Mucosa of stomach (tissue), 1 donor: ENCODE measurements at regions not wholly inside any gene's neighbourhood (a gene's known extent, or its start where the extent isn't known, plus 50 kb on each side); places are given as distances from the start of the nearest gene placed in this dataset.

Source experiments
- H3K27me3 ChIP-seq: one replicate; pipeline ENCODE4 v1.7.0; 2013; ENCODE audit warnings: mild to moderate bottlenecking, low read length; ENCODE audit not compliant: control insufficient read depth, insufficient read depth
- H3K36me3 ChIP-seq: one replicate; pipeline ENCODE4 v1.7.0; 2013; ENCODE audit warnings: low read length; ENCODE audit not compliant: control insufficient read depth, insufficient read depth
- H3K4me1 ChIP-seq: one replicate; pipeline ENCODE4 v1.7.0; 2013; ENCODE audit warnings: mild to moderate bottlenecking, low read length; ENCODE audit not compliant: control insufficient read depth, insufficient read depth
- H3K4me3 ChIP-seq: one replicate; pipeline ENCODE4 v1.7.0; 2013; ENCODE audit warnings: low read length
- H3K9ac ChIP-seq: one replicate; pipeline ENCODE4 v1.7.0; 2013; ENCODE audit warnings: mild to moderate bottlenecking, low read length, moderate library complexity
- H3K9me3 ChIP-seq: one replicate; pipeline ENCODE4 v1.7.0; 2013; ENCODE audit warnings: mild to moderate bottlenecking, low read length, moderate library complexity; ENCODE audit not compliant: control insufficient read depth
- donor health status: Pancreatic carcinoma.

DNA sequence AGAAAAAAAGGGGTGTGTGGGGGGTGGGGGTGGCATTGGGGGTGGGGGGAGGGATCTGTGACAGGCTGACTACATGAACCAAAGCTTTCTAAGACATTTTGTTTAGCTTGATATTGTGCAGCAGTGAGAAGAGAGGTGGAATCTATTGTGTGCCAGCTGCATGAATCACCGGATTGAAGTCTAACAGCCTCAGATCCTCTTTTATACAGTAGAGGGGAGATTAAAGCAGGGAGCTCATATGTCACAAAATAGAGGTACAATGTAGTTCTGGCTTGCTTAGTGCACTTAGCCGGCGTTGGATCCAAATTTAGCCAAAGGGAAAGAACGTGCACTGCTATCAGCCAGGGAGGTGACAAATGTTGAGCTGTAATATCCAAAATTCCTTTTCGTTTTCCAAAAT, 404.2 kb upstream of the CITED2 start:
- no peak overlapping the region for H3K4me3 ChIP-seq
- no peaks in the 10 kb centered on the region for H3K27me3 ChIP-seq

GRCh38 chr6:139778106-139778505, 403.7 kb upstream of the CITED2 start:
- Histone ChIP-seq H3K36me3 (no peaks in the 10 kb centered on the region), H3K9ac (no peak overlapping the region), H3K4me3 (no peak overlapping the region)

More for the DNA sequence above, 404.2 kb upstream of the CITED2 start:
- H3K4me1 ChIP-seq: peaks cover 7% of the 10 kb centered on the region
- no peaks in the 10 kb centered on the region for H3K9me3 ChIP-seq
- H3K9ac ChIP-seq: no peak overlapping the region
- no peaks in the 10 kb centered on the region for H3K36me3 ChIP-seq

DNA sequence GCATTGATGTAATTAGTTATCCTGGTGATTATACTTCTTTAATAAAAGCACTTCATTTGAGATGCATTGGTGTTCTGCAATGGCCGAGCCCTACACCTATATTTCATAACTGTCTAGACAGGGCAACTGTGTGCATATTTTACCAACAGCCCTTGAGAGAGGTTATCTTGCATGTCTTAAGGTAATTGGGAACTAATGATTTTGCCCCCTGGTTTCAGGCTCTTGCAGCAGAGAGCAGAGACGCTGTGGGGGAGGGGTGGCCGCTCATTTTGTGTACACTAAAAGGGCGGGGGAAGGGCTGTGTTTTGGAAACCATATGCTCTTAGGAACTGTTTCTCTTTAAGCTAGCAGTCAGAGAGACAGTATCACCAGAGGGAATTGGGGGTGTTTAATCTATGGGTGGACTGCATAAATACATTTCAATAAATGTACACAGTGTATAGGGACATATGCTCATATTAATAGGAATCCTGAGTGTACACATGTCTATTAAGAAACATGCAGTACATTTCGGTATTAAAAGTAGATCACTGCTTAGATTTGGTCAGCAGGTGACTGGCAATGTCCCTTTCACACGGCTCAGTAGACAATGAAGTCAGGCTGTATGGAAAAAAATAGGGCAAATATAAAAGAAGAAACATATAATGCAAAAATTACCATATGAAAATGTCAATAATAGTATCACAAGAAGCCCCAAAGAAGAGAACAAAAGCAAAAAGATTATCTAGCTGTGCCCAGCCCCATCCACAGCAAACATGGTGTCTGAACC, 402.9 kb upstream of the CITED2 start:
- no peak overlapping the region for H3K4me3 ChIP-seq
- no peaks in the 10 kb centered on the region for H3K36me3 ChIP-seq
- no peaks in the 10 kb centered on the region for H3K27me3 ChIP-seq
- no peaks in the 10 kb centered on the region for H3K9me3 ChIP-seq
- peaks cover 7% of the 10 kb centered on the region for H3K4me1 ChIP-seq
- H3K9ac ChIP-seq: no peak overlapping the region

More at GRCh38 chr6:139778106-139778505, 403.7 kb upstream of the CITED2 start:
- no peaks in the 10 kb centered on the region for H3K27me3 ChIP-seq
- H3K9me3 ChIP-seq: no peaks in the 10 kb centered on the region
- H3K4me1 ChIP-seq: peaks cover 7% of the 10 kb centered on the region

- Histone ChIP-seq H3K36me3 (no peaks in the 10 kb centered on the region), H3K4me3 (no peak overlapping the region), H3K27me3 (no peaks in the 10 kb centered on the region), H3K9ac (no peak overlapping the region), H3K9me3 (no peaks in the 10 kb centered on the region), H3K4me1 (peaks cover 7% of the 10 kb centered on the region)
These were observed 401.6 kb upstream of the CITED2 start for GRCh38 chr6:139776041-139776440.

GRCh38 chr6:139768196-139768595, 393.7 kb upstream of the CITED2 start:
- no peaks in the 10 kb centered on the region for H3K36me3 ChIP-seq
- no peak overlapping the region for H3K4me3 ChIP-seq
- no peaks in the 10 kb centered on the region for H3K27me3 ChIP-seq
- peaks cover 25% of the 10 kb centered on the region for H3K4me1 ChIP-seq
- no peak overlapping the region for H3K9ac ChIP-seq
- no peaks in the 10 kb centered on the region for H3K9me3 ChIP-seq

- Histone ChIP-seq H3K27me3 (no peaks in the 10 kb centered on the region), H3K9me3 (no peaks in the 10 kb centered on the region), H3K9ac (no peak overlapping the region), H3K4me3 (no peak overlapping the region), H3K36me3 (no peaks in the 10 kb centered on the region), H3K4me1 (peaks cover 25% of the 10 kb centered on the region)
These were observed 392.3 kb upstream of the CITED2 start for GRCh38 chr6:139766796-139767195.

DNA sequence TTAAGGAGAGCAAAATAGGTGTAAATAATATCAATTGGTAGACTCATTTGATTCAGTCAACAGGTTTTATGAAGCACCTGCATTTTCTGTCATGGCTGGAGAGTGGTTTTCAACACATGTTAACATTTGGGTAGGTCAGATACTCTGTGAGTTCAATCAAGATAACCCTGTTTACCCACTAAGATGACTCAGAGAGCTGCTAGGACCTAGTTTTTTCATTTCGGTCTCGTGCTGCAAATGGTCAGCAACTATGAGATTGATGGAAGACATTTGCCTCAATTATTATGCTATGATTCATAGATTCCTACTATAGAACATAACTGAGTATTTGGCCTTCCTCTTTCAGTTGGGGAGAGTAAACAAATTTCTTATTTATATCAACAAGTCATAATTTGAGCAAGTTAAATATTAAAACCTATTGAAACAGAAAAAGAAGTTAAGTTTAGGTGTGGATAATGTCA, 391.4 kb upstream of the CITED2 start:
- Histone ChIP-seq H3K9me3 (no peaks in the 10 kb centered on the region), H3K9ac (no peak overlapping the region), H3K4me3 (no peak overlapping the region), H3K27me3 (no peaks in the 10 kb centered on the region), H3K36me3 (no peaks in the 10 kb centered on the region), H3K4me1 (peaks cover 25% of the 10 kb centered on the region)

DNA sequence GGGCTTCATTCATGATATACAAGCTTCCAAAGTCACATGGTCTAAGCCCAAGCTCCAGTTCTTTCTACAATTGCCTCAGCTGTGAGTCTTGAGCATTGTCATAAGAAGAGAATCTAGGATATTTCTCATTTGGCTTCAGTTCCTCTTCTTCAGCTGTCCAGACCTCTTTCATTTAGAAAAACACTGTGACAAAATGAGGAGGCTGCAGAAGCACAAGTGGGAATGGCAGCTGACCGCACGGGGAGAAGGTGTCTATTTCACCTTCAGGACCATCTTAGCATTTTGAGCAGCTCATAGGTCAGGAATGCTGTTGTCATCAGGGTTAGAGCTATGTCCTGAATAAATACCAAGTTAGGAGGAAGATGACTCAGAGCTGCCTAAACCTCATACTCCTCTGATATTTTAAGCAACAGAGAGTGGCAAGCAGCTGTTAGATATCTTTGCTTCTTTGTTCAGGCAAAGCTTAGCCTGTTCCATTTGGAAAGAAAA, 390.1 kb upstream of the CITED2 start:
- H3K4me1 ChIP-seq: peaks cover 25% of the 10 kb centered on the region
- H3K4me3 ChIP-seq: no peak overlapping the region
- H3K36me3 ChIP-seq: no peaks in the 10 kb centered on the region
- H3K9ac ChIP-seq: no peak overlapping the region
- H3K9me3 ChIP-seq: no peaks in the 10 kb centered on the region
- no peaks in the 10 kb centered on the region for H3K27me3 ChIP-seq

DNA sequence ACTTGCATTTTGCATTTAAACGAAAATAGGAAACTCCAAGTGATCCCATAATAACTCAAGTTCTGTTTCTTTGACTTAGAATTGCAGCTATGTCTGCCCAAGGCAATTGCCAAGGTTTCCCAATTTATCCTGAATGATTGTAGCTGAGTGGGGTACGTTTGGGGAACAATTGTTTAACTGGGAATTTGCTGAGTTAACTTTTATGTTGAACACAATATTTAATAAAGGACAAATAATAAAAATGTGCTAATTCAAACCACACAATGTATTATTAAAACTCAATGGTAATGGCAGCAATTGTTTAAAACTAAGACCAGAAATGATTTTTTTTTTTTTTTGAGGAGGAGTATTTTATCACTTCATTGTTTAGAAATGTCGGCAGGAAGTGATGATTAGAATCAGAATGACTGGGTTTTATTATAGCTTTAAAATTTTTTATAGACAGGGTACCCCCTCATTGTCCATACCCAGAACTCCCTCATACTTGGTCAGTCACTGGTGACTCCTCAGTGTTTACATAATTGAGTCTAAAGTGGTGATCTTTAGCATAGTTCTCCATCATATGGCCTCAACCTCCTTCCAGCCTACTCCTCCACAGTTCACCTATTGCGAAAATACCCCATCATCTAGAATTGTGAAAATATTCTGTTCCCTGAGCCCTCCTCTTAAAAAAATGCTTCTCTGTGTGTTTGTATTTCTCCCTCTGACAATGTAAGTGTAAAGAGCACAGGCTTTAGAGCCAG, 389.2 kb upstream of the CITED2 start:
- Histone ChIP-seq H3K9ac (no peak overlapping the region), H3K4me1 (peaks cover 25% of the 10 kb centered on the region), H3K36me3 (no peaks in the 10 kb centered on the region), H3K4me3 (no peak overlapping the region), H3K27me3 (no peaks in the 10 kb centered on the region), H3K9me3 (no peaks in the 10 kb centered on the region)

DNA sequence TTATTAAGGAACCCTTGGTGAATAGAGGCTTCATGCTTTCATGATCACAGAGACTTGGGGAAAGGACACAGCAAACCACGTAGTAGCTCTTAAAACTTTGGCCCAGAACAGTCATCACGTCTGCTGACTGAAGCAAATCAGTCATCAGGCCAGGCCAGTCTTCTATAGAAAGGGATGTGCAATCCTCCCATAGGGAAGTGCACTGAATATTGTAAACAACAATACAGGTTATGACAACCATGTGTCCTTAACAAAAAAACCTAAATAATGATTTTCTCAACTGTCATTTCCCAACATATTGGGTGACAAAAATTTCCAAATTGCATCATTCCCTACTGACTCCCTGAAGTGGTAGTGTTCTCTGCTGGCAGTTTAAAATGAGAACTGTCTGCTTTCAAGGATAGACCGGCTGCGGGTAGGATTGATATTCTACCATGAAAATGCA, 388.2 kb upstream of the CITED2 start:
- Histone ChIP-seq H3K4me3 (no peak overlapping the region), H3K36me3 (no peaks in the 10 kb centered on the region), H3K9me3 (no peaks in the 10 kb centered on the region), H3K9ac (no peak overlapping the region), H3K27me3 (no peaks in the 10 kb centered on the region), H3K4me1 (peaks cover 25% of the 10 kb centered on the region)

DNA sequence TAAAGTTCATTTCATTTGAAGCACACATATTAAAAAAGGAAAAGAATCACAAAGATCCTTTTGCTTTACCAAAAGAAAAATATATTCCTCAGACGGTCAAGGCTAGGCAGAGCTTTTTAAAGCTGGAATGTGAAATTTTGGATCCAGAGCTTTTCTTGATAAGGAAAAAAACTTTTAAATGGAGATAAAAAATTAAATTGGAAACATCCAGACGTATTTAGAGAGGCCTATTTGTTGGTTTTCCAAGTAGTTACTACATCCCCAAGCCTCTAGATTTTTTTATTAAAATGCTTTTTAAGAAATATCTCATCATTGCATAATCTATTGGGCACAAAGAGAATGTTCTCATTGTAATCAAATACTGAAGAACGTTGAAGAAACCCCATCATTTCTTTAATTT, 385.7 kb upstream of the CITED2 start:
- no peaks in the 10 kb centered on the region for H3K36me3 ChIP-seq
- H3K4me1 ChIP-seq: peaks cover 13% of the 10 kb centered on the region
- H3K9ac ChIP-seq: no peak overlapping the region
- no peaks in the 10 kb centered on the region for H3K9me3 ChIP-seq
- no peak overlapping the region for H3K4me3 ChIP-seq
- H3K27me3 ChIP-seq: no peaks in the 10 kb centered on the region

DNA sequence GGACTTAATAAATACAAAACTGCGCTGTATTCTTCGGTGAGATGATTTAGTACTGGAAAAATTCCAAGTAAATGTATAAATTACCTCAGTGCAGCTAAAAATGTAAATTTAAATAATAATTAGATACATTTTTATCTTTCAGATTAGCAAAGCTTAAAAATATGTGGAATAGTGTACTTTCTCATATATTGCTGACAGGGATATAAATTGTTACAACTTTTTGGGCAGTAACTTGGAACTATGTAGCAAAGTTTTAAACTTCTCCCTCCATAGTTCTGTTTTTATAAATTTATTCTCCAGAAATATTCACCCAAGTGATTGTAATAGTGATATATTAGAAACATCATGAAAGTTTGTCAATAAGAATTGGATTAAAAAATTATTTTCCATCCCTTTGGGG, 384.6 kb upstream of the CITED2 start:
- peaks cover 3% of the 10 kb centered on the region for H3K4me1 ChIP-seq
- H3K36me3 ChIP-seq: no peaks in the 10 kb centered on the region
- no peaks in the 10 kb centered on the region for H3K9me3 ChIP-seq
- H3K9ac ChIP-seq: no peak overlapping the region
- no peak overlapping the region for H3K4me3 ChIP-seq
- no peaks in the 10 kb centered on the region for H3K27me3 ChIP-seq
